ENCODE measurements at regions not wholly inside any gene's neighbourhood (a gene's known extent, or its start where the extent isn't known, plus 50 kb on each side); places are given as distances from the start of the nearest gene placed in this dataset.

DNA sequence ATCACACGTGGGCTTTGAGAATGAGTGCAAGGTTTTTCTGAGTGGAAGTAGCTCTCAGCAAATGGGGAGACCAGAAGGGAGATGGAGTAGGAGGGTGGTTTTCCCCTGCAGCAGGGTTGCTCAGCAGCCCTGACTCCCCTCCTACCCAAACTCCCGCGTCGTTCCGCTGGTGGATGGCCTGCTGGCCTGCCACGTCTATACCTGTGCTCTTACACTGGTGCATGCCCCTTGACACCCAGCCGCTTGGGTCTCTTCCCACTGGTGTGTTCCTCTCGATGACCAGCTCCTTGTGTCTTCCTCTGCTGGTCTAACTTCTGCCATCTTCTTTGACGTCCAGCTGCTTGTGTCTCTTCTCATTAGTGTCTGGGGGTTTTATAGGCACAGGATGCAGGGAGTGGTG lies 1797.9 kb downstream of the NCAM2 start:
- no peak for TF ChIP-seq EZH2 (IDR thresholded peaks at IDR 0.05; ENCODE audit: low read depth)
- TF ChIP-seq, protein P1, sequence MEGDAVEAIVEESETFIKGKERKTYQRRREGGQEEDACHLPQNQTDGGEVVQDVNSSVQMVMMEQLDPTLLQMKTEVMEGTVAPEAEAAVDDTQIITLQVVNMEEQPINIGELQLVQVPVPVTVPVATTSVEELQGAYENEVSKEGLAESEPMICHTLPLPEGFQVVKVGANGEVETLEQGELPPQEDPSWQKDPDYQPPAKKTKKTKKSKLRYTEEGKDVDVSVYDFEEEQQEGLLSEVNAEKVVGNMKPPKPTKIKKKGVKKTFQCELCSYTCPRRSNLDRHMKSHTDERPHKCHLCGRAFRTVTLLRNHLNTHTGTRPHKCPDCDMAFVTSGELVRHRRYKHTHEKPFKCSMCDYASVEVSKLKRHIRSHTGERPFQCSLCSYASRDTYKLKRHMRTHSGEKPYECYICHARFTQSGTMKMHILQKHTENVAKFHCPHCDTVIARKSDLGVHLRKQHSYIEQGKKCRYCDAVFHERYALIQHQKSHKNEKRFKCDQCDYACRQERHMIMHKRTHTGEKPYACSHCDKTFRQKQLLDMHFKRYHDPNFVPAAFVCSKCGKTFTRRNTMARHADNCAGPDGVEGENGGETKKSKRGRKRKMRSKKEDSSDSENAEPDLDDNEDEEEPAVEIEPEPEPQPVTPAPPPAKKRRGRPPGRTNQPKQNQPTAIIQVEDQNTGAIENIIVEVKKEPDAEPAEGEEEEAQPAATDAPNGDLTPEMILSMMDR (conservative IDR thresholded peaks at IDR 0.05), result no peak
- Histone ChIP-seq H3K36me3 (ENCODE audit: low read depth) (no peaks in the 10 kb centered on the region), H4K20me1 (ENCODE audit: insufficient read depth) (no peaks in the 10 kb centered on the region), H3K4me2 (no peak overlapping the region), H3K9me3 (ENCODE audit: insufficient read depth, low read depth) (no peaks in the 10 kb centered on the region), H3K4me3 (no peak overlapping the region), H3K4me1 (replicated peaks; ENCODE audit: insufficient read depth) (no peaks in the 10 kb centered on the region), H3K27me3 (ENCODE audit: insufficient read depth, low read depth) (no peaks in the 10 kb centered on the region), H3K9me2 (ENCODE audit: insufficient read depth) (no peaks in the 10 kb centered on the region), H3K79me2 (ENCODE audit: low read depth) (no peaks in the 10 kb centered on the region), H3K27ac (no peak overlapping the region), H2AFZ (no peak overlapping the region), H3F3A (ENCODE audit: insufficient read depth, low read depth) (no peaks in the 10 kb centered on the region)
- ChIA-PET POLR2A (ENCODE audit: unreplicated experiment) (no interaction called here), CTCF (no interaction called here)
- intact Hi-C loops (cut with micrococcal nuclease; ENCODE audit: unreplicated experiment), result loop anchor here (10.0 kb wide), 2 partner anchors 1631 to 1791 kb away; no protein-coding TSS in a partner anchor
- no TSS peak for BruUV-seq (replicated peaks)
- DNase-seq, result no peak

DNA sequence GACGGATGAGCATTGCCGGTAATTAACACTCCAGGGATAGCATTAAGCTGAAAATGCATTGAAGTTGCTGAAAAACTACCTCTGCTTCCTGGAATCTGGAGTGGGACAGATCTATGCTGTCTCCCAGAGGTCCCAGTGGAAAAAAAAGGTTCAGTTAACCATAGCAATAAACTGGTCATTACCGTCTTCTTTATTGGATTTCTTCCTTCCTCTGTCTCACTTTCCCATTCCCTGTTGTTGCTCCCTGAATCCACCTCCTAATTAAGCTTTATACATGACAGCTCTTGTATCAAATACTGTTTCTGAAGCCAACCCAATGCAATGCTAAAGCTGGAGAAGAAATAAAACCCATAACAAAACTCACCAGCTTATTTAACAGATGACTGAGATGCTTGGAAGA lies 1805.9 kb downstream of the NCAM2 start:
- Histone ChIP-seq H3K36me3 (ENCODE audit: low read depth) (no peaks in the 10 kb centered on the region), H3K9me2 (ENCODE audit: insufficient read depth) (no peaks in the 10 kb centered on the region), H3K4me3 (no peak overlapping the region), H3K4me2 (no peak overlapping the region), H2AFZ (no peak overlapping the region), H3K4me1 (replicated peaks; ENCODE audit: insufficient read depth) (no peaks in the 10 kb centered on the region), H4K20me1 (ENCODE audit: insufficient read depth) (no peaks in the 10 kb centered on the region), H3K27ac (no peak overlapping the region), H3F3A (ENCODE audit: insufficient read depth, low read depth) (no peaks in the 10 kb centered on the region), H3K27me3 (ENCODE audit: insufficient read depth, low read depth) (no peaks in the 10 kb centered on the region), H3K9me3 (ENCODE audit: insufficient read depth, low read depth) (no peaks in the 10 kb centered on the region), H3K79me2 (ENCODE audit: low read depth) (no peaks in the 10 kb centered on the region)
- intact Hi-C loops (cut with micrococcal nuclease; ENCODE audit: unreplicated experiment), result no loop called here
- ChIA-PET CTCF (no interaction called here), POLR2A (ENCODE audit: unreplicated experiment) (no interaction called here)
- TF ChIP-seq EZH2 (IDR thresholded peaks at IDR 0.05; ENCODE audit: low read depth), result no peak
- TF ChIP-seq, protein P1 (conservative IDR thresholded peaks at IDR 0.05), result no peak
- no peak for DNase-seq
- no TSS peak for BruUV-seq (replicated peaks)

DNA sequence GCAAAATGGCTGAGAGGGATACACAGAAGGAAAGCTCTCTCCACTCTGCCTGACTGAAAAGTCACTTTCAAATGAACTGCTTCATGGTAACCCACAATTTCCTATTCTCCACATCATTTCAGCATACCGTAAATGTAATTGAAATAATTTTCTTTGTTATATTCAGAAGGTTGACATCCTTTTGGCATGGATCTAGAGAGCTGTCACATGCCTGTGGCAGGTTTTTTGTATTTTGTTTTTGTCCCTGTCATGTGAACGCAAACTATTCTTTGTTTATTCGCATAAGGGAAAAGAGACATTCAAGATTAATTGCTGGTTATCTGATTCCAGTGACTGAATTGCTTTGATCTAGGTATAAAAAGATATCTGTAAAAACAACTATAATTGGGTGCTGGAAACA lies 1808.1 kb downstream of the NCAM2 start:
- no peak overlapping the region for H3K27ac ChIP-seq
- H3K79me2 ChIP-seq (ENCODE audit: low read depth), result no peaks in the 10 kb centered on the region
- no peak overlapping the region for H2AFZ ChIP-seq
- H3K9me2 ChIP-seq (ENCODE audit: insufficient read depth), result no peaks in the 10 kb centered on the region
- no peaks in the 10 kb centered on the region for H3F3A ChIP-seq (ENCODE audit: insufficient read depth, low read depth)
- CTCF ChIA-PET, result no interaction called here
- no peak overlapping the region for H3K4me2 ChIP-seq
- no TSS peak for BruUV-seq (replicated peaks)
- H3K4me1 ChIP-seq (replicated peaks; ENCODE audit: insufficient read depth), result no peaks in the 10 kb centered on the region
- no peaks in the 10 kb centered on the region for H3K36me3 ChIP-seq (ENCODE audit: low read depth)
- no peaks in the 10 kb centered on the region for H3K9me3 ChIP-seq (ENCODE audit: insufficient read depth, low read depth)
- TF ChIP-seq, protein P1 (conservative IDR thresholded peaks at IDR 0.05), result no peak
- TF ChIP-seq EZH2 (IDR thresholded peaks at IDR 0.05; ENCODE audit: low read depth), result no peak
- POLR2A ChIA-PET (ENCODE audit: unreplicated experiment), result no interaction called here
- H3K27me3 ChIP-seq (ENCODE audit: insufficient read depth, low read depth), result no peaks in the 10 kb centered on the region
- no peak overlapping the region for H3K4me3 ChIP-seq
- DNase-seq, result no peak
- no peaks in the 10 kb centered on the region for H4K20me1 ChIP-seq (ENCODE audit: insufficient read depth)
- intact Hi-C loops (cut with micrococcal nuclease; ENCODE audit: unreplicated experiment), result no loop called here
